ENCODE measurements at regions not wholly inside any gene's neighbourhood (a gene's known extent, or its start where the extent isn't known, plus 50 kb on each side); places are given as distances from the start of the nearest gene placed in this dataset.

- TF ChIP-seq TOX (CRISPR knock-in tag; IDR thresholded peaks at IDR 0.05; ENCODE audit: borderline replicate concordance): no peak
- no peak for TF ChIP-seq PATZ1 (CRISPR knock-in tag; IDR thresholded peaks at IDR 0.05; ENCODE audit: borderline replicate concordance)
- TF ChIP-seq ZNF70 (CRISPR knock-in tag; IDR thresholded peaks at IDR 0.05): no peak
- no peak for TF ChIP-seq CSRNP3 (CRISPR knock-in tag; IDR thresholded peaks at IDR 0.05)
- no peak for TF ChIP-seq ZNF8 (CRISPR knock-in tag; IDR thresholded peaks at IDR 0.05)
- no peak for TF ChIP-seq CSDC2 (CRISPR knock-in tag; IDR thresholded peaks at IDR 0.05)
- no peak for TF ChIP-seq ZFP3 (CRISPR knock-in tag; IDR thresholded peaks at IDR 0.05)
- no peak for TF ChIP-seq ZFP30 (CRISPR knock-in tag; IDR thresholded peaks at IDR 0.05)
- no peak for TF ChIP-seq RARB (CRISPR knock-in tag; IDR thresholded peaks at IDR 0.05)
- no peak for TF ChIP-seq ISL1 (CRISPR knock-in tag; IDR thresholded peaks at IDR 0.05)
- TF ChIP-seq ESRRG (CRISPR knock-in tag; IDR thresholded peaks at IDR 0.05): no peak
- TF ChIP-seq GLIS3 (CRISPR knock-in tag; IDR thresholded peaks at IDR 0.05): no peak
- TF ChIP-seq ARNTL (CRISPR knock-in tag; IDR thresholded peaks at IDR 0.05; ENCODE audit: borderline replicate concordance, low read depth): no peak
- no peak for TF ChIP-seq ZNF565 (CRISPR knock-in tag; conservative IDR thresholded peaks at IDR 0.05; ENCODE audit: low read depth)
- TF ChIP-seq ZC3H10 (CRISPR knock-in tag; IDR thresholded peaks at IDR 0.05): no peak
- no peak for TF ChIP-seq PPARA (CRISPR knock-in tag; IDR thresholded peaks at IDR 0.05; ENCODE audit: borderline replicate concordance)
- TF ChIP-seq OSR1 (CRISPR knock-in tag; IDR thresholded peaks at IDR 0.05): no peak
- TF ChIP-seq POU6F1 (CRISPR knock-in tag; IDR thresholded peaks at IDR 0.05; ENCODE audit: borderline replicate concordance, low read depth): no peak
- no peak for ATAC-seq
These were observed 525.5 kb upstream of the MCTP2 start for GRCh38 chr15:93705753-93706455.

GRCh38 chr15:93703092-93703739 lies 528.1 kb upstream of the MCTP2 start:
- TF ChIP-seq OSR1 (CRISPR knock-in tag; IDR thresholded peaks at IDR 0.05) (no peak), ZC3H10 (CRISPR knock-in tag; IDR thresholded peaks at IDR 0.05) (no peak), SNAI2 (CRISPR knock-in tag; IDR thresholded peaks at IDR 0.05) (no peak), ZFP3 (CRISPR knock-in tag; IDR thresholded peaks at IDR 0.05) (no peak), ESRRG (CRISPR knock-in tag; IDR thresholded peaks at IDR 0.05) (no peak)
- no peak for ATAC-seq

- ATAC-seq: no peak
These were observed 531.3 kb upstream of the MCTP2 start for GRCh38 chr15:93700051-93700450.

More at GRCh38 chr15:93700051-93700450, 531.3 kb upstream of the MCTP2 start:
- TF ChIP-seq ZC3H10 (CRISPR knock-in tag; IDR thresholded peaks at IDR 0.05): no peak
- no peak for TF ChIP-seq TSHZ2 (CRISPR knock-in tag; IDR thresholded peaks at IDR 0.05)
- no peak for TF ChIP-seq GLIS3 (CRISPR knock-in tag; IDR thresholded peaks at IDR 0.05)
- TF ChIP-seq BACH2 (CRISPR knock-in tag; IDR thresholded peaks at IDR 0.05; ENCODE audit: borderline replicate concordance): no peak
- TF ChIP-seq TCF4 (CRISPR knock-in tag; IDR thresholded peaks at IDR 0.05; ENCODE audit: borderline replicate concordance): no peak
- TF ChIP-seq SNAI2 (CRISPR knock-in tag; IDR thresholded peaks at IDR 0.05): no peak
- no peak for TF ChIP-seq CREB5 (CRISPR knock-in tag; IDR thresholded peaks at IDR 0.05; ENCODE audit: low read depth)
- no peak for TF ChIP-seq RARB (CRISPR knock-in tag; IDR thresholded peaks at IDR 0.05)
- no peak for TF ChIP-seq ZNF565 (CRISPR knock-in tag; conservative IDR thresholded peaks at IDR 0.05; ENCODE audit: low read depth)
- no peak for TF ChIP-seq PPARA (CRISPR knock-in tag; IDR thresholded peaks at IDR 0.05; ENCODE audit: borderline replicate concordance)
- TF ChIP-seq CSDC2 (CRISPR knock-in tag; IDR thresholded peaks at IDR 0.05): no peak
- TF ChIP-seq ISL1 (CRISPR knock-in tag; IDR thresholded peaks at IDR 0.05): no peak
- TF ChIP-seq OSR1 (CRISPR knock-in tag; IDR thresholded peaks at IDR 0.05): no peak
- TF ChIP-seq POU6F1 (CRISPR knock-in tag; IDR thresholded peaks at IDR 0.05; ENCODE audit: borderline replicate concordance, low read depth): no peak
- TF ChIP-seq ESRRG (CRISPR knock-in tag; IDR thresholded peaks at IDR 0.05): no peak
